T-helper 1 cell treated with Interleukin-12 subunit alpha and Interleukin-12 subunit beta and Interleukin-4 antibody, amounts not matched to agents 30 μg/mL and 1 μg/mL, for 36 hours (primary cell): ENCODE measurements at regions not wholly inside any gene's neighbourhood (a gene's known extent, or its start where the extent isn't known, plus 50 kb on each side); places are given as distances from the start of the nearest gene placed in this dataset.

Experiments used
- H3K27ac Mint-ChIP-seq: one replicate; pipeline ENCODE4 v1.8.0; 2021; ENCODE audit warnings: mild to moderate bottlenecking, mixed read lengths
- H3K27me3 Mint-ChIP-seq: one replicate; pipeline ENCODE4 v1.8.0; 2021; ENCODE audit warnings: low read depth, mixed read lengths
- H3K36me3 Mint-ChIP-seq: one replicate; pipeline ENCODE4 v1.8.0; 2021; ENCODE audit warnings: low read depth, mixed read lengths
- H3K4me1 Mint-ChIP-seq: one replicate; pipeline ENCODE4 v1.8.0; 2021; ENCODE audit warnings: low read depth, mixed read lengths
- H3K4me3 Mint-ChIP-seq: one replicate; pipeline ENCODE4 v1.8.0; 2021; ENCODE audit warnings: mild to moderate bottlenecking, moderate library complexity, mixed read lengths
- H3K9me3 Mint-ChIP-seq: one replicate; pipeline ENCODE4 v1.8.0; 2021; ENCODE audit warnings: mixed read lengths

- Mint-ChIP-seq H3K27ac (no peak overlapping the region), H3K9me3 (peaks cover under 1% of the 10 kb centered on the region), H3K27me3 (no peaks in the 10 kb centered on the region), H3K36me3 (no peaks in the 10 kb centered on the region), H3K4me3 (no peak overlapping the region), H3K4me1 (no peaks in the 10 kb centered on the region)
Observed at GRCh38 chr4:19809989-19810388, 441.7 kb upstream of the SLIT2 start.

DNA sequence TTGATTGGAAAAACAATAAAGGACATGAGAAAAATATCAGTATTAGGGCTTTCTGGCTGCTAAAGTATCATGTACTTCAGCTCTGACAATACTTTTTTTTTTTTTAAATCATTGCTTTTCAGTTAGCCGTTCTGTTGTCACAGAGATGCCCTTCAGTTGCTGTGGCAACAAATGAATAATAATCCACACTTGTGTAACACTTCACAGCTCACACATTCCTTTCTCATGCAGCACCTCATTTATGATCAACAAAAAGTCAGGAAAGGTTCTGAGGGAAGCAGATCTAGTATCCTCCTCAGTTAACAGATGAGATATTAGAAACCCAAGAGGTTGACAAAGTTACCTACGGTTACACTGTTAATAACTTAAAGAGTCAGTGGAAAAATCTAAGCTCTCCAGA, 444.2 kb upstream of the SLIT2 start:
- no peak overlapping the region for H3K4me3 Mint-ChIP-seq
- H3K27me3 Mint-ChIP-seq, result no peaks in the 10 kb centered on the region
- H3K9me3 Mint-ChIP-seq, result peaks cover 5% of the 10 kb centered on the region
- H3K36me3 Mint-ChIP-seq, result no peaks in the 10 kb centered on the region
- H3K27ac Mint-ChIP-seq, result no peak overlapping the region
- no peaks in the 10 kb centered on the region for H3K4me1 Mint-ChIP-seq

GRCh38 chr4:19806865-19807264, 444.8 kb upstream of the SLIT2 start:
- H3K27me3 Mint-ChIP-seq, result no peaks in the 10 kb centered on the region
- no peaks in the 10 kb centered on the region for H3K36me3 Mint-ChIP-seq
- H3K4me1 Mint-ChIP-seq, result no peaks in the 10 kb centered on the region
- no peak overlapping the region for H3K27ac Mint-ChIP-seq
- H3K9me3 Mint-ChIP-seq, result peaks cover 5% of the 10 kb centered on the region
- no peak overlapping the region for H3K4me3 Mint-ChIP-seq

GRCh38 chr4:19803406-19803805, 448.3 kb upstream of the SLIT2 start:
- Mint-ChIP-seq H3K9me3 (peaks cover 14% of the 10 kb centered on the region), H3K27me3 (no peaks in the 10 kb centered on the region), H3K4me3 (no peak overlapping the region), H3K27ac (no peak overlapping the region), H3K4me1 (no peaks in the 10 kb centered on the region), H3K36me3 (no peaks in the 10 kb centered on the region)

- no peaks in the 10 kb centered on the region for H3K4me1 Mint-ChIP-seq
- H3K27ac Mint-ChIP-seq, result no peak overlapping the region
- H3K9me3 Mint-ChIP-seq, result peaks cover 22% of the 10 kb centered on the region
- no peaks in the 10 kb centered on the region for H3K27me3 Mint-ChIP-seq
- H3K36me3 Mint-ChIP-seq, result no peaks in the 10 kb centered on the region
- no peak overlapping the region for H3K4me3 Mint-ChIP-seq
Observed at GRCh38 chr4:19793831-19794230, 457.9 kb upstream of the SLIT2 start.

DNA sequence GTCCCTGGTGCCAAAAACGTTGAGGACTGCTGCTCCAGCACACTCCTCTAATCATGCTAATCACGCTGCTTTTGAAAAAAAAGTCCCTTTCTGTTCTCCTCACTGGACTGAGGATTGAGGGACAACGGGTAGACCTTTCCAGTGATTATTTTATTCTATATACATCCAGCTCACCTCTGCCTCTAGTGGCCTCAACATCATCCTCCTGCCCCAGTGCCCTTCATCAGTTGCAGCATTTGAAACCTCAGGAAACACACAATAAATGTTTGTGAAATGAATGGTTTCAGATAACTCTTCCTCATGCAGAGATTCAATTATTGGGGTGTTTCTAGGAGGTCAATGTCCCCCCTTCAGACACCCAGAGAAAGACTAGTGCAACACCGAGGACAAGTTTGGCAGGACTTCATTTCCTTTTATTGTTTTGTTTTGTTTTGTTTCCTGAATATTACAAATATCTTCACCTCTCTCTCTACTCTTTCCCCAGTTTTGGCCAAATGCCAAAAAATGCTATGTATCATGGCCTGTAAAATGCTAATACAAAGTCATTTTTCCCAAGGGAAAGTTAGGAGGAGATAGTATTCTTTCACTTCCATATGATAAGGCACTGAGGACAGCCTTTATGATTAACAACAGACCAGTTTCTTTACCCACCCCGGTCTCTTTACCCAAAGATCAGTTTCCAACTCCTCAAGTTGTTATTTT, 460.1 kb upstream of the SLIT2 start:
- Mint-ChIP-seq H3K27ac (no peak overlapping the region), H3K9me3 (peaks cover 14% of the 10 kb centered on the region), H3K36me3 (no peaks in the 10 kb centered on the region), H3K4me3 (no peak overlapping the region), H3K4me1 (no peaks in the 10 kb centered on the region), H3K27me3 (no peaks in the 10 kb centered on the region)

DNA sequence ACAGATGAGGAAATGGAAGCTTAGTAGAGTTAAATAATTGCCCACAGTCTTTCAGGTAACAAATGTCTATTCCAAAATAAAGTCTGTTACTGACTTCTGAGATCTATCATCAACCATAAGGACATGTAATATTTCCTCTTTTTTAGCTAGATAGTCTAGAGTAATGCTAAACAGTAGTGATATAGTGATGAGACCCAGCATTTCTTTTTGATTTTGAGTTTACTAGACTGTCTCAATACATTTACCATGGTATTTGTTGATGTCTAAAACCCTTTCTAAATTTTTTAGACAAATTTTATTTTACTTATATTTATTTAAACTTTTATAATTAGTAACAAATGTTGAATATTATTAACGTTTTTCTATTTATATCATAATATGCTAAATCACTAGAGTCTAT, 465.1 kb upstream of the SLIT2 start:
- Mint-ChIP-seq H3K4me3 (no peak overlapping the region), H3K9me3 (peaks cover 31% of the 10 kb centered on the region), H3K4me1 (no peaks in the 10 kb centered on the region), H3K36me3 (no peaks in the 10 kb centered on the region), H3K27me3 (no peaks in the 10 kb centered on the region), H3K27ac (no peak overlapping the region)

GRCh38 chr4:19783667-19784223, 468.0 kb upstream of the SLIT2 start:
- H3K27ac Mint-ChIP-seq, result no peak overlapping the region
- H3K4me3 Mint-ChIP-seq, result no peak overlapping the region
- H3K4me1 Mint-ChIP-seq, result no peaks in the 10 kb centered on the region
- no peaks in the 10 kb centered on the region for H3K36me3 Mint-ChIP-seq
- peaks cover 34% of the 10 kb centered on the region for H3K9me3 Mint-ChIP-seq
- H3K27me3 Mint-ChIP-seq, result no peaks in the 10 kb centered on the region

DNA sequence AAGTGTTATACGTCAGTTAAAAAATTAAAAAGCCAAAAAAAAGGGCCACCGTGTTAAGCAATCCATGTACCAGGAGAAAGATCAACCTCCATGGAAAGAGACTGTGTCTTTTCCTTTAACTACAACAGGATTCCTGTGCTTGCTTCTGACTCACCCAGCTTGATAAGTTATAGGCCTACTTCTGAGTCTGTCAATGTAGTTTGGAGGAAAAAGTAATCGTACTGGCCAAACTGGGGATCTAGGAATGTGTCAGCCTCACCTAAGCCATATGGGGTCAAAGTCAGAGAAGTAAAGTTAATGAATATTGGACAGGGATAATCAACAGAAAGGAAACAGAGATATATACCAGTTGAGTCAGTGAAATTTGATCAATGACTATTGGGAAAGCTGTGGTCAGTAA, 470.8 kb upstream of the SLIT2 start:
- H3K27ac Mint-ChIP-seq, result no peak overlapping the region
- H3K36me3 Mint-ChIP-seq, result no peaks in the 10 kb centered on the region
- H3K27me3 Mint-ChIP-seq, result no peaks in the 10 kb centered on the region
- H3K4me1 Mint-ChIP-seq, result no peaks in the 10 kb centered on the region
- peaks cover 38% of the 10 kb centered on the region for H3K9me3 Mint-ChIP-seq
- H3K4me3 Mint-ChIP-seq, result no peak overlapping the region

GRCh38 chr4:19776929-19777328, 474.8 kb upstream of the SLIT2 start:
- H3K4me1 Mint-ChIP-seq, result no peaks in the 10 kb centered on the region
- H3K27ac Mint-ChIP-seq, result no peak overlapping the region
- peaks cover 15% of the 10 kb centered on the region for H3K9me3 Mint-ChIP-seq
- no peak overlapping the region for H3K4me3 Mint-ChIP-seq
- H3K27me3 Mint-ChIP-seq, result no peaks in the 10 kb centered on the region
- H3K36me3 Mint-ChIP-seq, result no peaks in the 10 kb centered on the region

DNA sequence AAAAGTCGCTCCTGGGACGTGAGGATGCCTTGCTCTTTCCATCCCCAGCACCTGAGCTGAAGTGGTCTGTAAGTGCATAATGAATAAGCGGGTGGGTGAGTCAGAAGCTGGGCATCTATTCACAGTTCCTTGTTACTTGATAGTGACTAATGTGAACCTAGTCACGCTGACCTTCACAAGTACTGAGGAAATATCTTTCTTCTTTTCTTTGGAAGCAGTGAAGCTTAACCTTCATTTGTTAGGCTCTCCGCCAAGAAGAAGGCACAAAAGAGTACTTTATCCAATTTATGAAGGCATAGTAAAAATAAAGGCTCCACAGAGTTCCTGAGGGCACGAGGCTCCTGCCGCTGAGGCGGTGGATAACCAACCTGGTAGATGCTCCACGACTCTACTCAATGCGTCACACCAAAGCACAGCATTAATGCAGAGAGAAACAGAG, 475.7 kb upstream of the SLIT2 start:
- Mint-ChIP-seq H3K4me3 (no peak overlapping the region), H3K36me3 (no peaks in the 10 kb centered on the region), H3K4me1 (no peaks in the 10 kb centered on the region), H3K27ac (no peak overlapping the region), H3K9me3 (peaks cover 12% of the 10 kb centered on the region), H3K27me3 (no peaks in the 10 kb centered on the region)

DNA sequence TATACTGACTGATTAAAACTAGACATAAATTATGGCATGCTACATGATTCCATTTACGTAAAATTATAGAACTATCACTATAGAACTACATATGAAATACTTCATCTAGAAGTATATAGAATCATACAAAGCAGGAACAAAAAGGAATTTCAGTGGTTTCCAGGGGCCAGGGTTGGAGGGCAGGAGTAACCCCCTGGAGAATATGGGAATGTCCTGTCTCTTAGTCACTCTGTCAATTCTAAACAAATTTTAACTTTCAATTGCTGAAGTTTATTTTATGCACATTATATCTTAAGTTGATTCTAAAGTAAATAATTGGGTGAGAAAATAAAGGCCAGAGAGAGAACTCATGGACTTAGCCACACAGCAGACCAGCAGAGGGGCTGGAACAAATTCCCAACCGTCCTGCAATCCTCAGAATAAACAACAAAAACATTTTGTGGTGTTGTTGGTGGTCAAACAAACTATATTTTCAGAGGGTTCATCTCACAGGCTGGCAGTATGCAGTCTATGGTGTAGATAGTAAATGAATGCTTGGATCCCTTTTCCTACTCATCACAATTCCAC, 476.9 kb upstream of the SLIT2 start:
- H3K36me3 Mint-ChIP-seq, result no peaks in the 10 kb centered on the region
- H3K27ac Mint-ChIP-seq, result no peak overlapping the region
- H3K9me3 Mint-ChIP-seq, result peaks cover 8% of the 10 kb centered on the region
- H3K4me1 Mint-ChIP-seq, result no peaks in the 10 kb centered on the region
- no peaks in the 10 kb centered on the region for H3K27me3 Mint-ChIP-seq
- no peak overlapping the region for H3K4me3 Mint-ChIP-seq

DNA sequence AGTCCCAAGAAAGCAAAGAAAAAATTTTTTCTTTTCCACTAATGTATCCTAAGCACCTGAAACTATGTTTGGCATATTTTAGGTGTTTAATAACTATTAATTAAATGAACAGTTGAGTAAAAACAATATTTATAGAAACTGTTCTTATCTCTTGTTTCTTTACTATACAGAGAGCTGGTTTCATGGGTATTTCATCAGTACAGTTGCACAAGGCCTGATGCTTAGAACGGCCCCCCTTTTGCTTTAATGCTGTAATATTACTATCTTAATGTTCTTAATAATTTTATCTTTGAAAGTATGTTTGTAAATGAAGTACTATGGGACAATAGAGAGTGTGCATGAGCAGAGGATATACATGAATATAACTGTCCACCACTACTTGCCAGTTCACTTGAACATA, 479.1 kb upstream of the SLIT2 start:
- Mint-ChIP-seq H3K4me3 (no peak overlapping the region), H3K27me3 (no peaks in the 10 kb centered on the region), H3K27ac (no peak overlapping the region), H3K9me3 (peaks cover 18% of the 10 kb centered on the region), H3K36me3 (no peaks in the 10 kb centered on the region), H3K4me1 (no peaks in the 10 kb centered on the region)

DNA sequence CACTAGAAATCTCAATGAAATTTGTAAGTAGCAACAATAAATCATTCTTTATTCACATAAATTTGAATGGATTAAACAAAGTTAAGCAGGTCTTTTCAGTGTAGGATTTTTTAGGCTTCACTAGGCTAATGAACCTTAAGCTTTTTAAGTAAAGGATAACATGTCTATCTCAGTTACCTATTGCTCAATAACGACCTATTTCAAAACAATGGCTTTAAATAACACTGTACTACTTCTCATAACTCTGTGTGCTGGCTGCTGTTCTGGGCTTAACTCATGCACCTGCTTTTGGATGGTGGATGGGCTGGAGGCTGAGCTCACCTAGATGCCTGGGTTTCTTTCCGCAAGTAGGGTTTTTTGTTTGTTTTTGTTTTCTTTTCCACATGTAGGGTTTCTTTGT, 495.0 kb upstream of the SLIT2 start:
- Mint-ChIP-seq H3K4me3 (no peak overlapping the region), H3K4me1 (no peaks in the 10 kb centered on the region), H3K9me3 (peaks cover 17% of the 10 kb centered on the region), H3K36me3 (no peaks in the 10 kb centered on the region), H3K27ac (no peak overlapping the region), H3K27me3 (no peaks in the 10 kb centered on the region)

DNA sequence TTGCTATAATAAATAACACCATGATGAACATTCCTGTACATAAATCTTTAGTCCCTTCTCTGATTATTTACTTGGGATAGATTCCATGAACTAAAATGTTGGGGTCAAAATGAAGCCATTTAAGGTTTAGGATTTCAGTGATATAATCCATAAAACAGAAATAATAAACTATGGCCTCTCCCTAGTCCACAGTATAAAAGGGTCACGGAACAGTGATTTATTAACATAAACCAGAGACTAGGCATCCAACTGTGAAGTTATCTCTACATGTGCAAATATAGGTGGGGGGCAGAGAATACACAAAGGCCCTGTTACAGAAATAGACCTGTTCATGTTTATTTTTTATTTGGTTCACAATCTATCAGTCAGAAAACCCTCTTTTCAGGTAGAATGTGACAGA, 499.1 kb upstream of the SLIT2 start:
- Mint-ChIP-seq H3K9me3 (peaks cover 14% of the 10 kb centered on the region), H3K36me3 (no peaks in the 10 kb centered on the region), H3K27ac (no peak overlapping the region), H3K27me3 (no peaks in the 10 kb centered on the region), H3K4me1 (no peaks in the 10 kb centered on the region), H3K4me3 (no peak overlapping the region)
